ENCODE measurements at regions not wholly inside any gene's neighbourhood (a gene's known extent, or its start where the extent isn't known, plus 50 kb on each side); places are given as distances from the start of the nearest gene placed in this dataset.

GRCh38 chr7:1286946-1287645, 54.4 kb downstream of the UNCX start:
- no peak for DNase-seq

GRCh38 chr7:1287752-1288201, 55.1 kb downstream of the UNCX start:
- DNase-seq, result no peak

- DNase-seq, result no peak
These were observed 55.8 kb downstream of the UNCX start for GRCh38 chr7:1288390-1288995.

GRCh38 chr7:1288996-1289551, 56.4 kb downstream of the UNCX start:
- DNase-seq, result no peak

- DNase-seq, result no peak
These were observed 57.0 kb downstream of the UNCX start for GRCh38 chr7:1289666-1290025.

- no peak for DNase-seq
These were observed 57.5 kb downstream of the UNCX start for GRCh38 chr7:1290026-1290678.

- DNase-seq, result no peak
These were observed 58.1 kb downstream of the UNCX start for GRCh38 chr7:1290679-1291356.

GRCh38 chr7:1291357-1291689, 58.7 kb downstream of the UNCX start:
- no peak for DNase-seq

GRCh38 chr7:1291845-1292765, 59.4 kb downstream of the UNCX start:
- DNase-seq, result no peak

- DNase-seq, result no peak
These were observed 60.5 kb downstream of the UNCX start for GRCh38 chr7:1292972-1293830.

GRCh38 chr7:1293950-1294411, 61.3 kb downstream of the UNCX start:
- no peak for DNase-seq

GRCh38 chr7:1295776-1296355, 63.2 kb downstream of the UNCX start:
- no peak for DNase-seq

- no peak for DNase-seq
These were observed 63.8 kb downstream of the UNCX start for GRCh38 chr7:1296356-1296981.

GRCh38 chr7:1297017-1297960, 64.6 kb downstream of the UNCX start:
- DNase-seq, result no peak

GRCh38 chr7:1298051-1298930, 65.6 kb downstream of the UNCX start:
- DNase-seq, result no peak

GRCh38 chr7:1298931-1299885, 66.5 kb downstream of the UNCX start:
- DNase-seq, result no peak

- no peak for DNase-seq
These were observed 67.5 kb downstream of the UNCX start for GRCh38 chr7:1300206-1300605.
